HT-29 (cell line): ENCODE measurements at regions not wholly inside any gene's neighbourhood (a gene's known extent, or its start where the extent isn't known, plus 50 kb on each side); places are given as distances from the start of the nearest gene placed in this dataset.
A peak's percentile ranks its signal among the peaks of the same experiment; 100 is the strongest.

ENCODE experiments used
- DNase-seq: peaks from one replicate; pipeline ENCODE4 v3.0.0-alpha.2; 2015; ENCODE audit warnings: low spot score

DNA sequence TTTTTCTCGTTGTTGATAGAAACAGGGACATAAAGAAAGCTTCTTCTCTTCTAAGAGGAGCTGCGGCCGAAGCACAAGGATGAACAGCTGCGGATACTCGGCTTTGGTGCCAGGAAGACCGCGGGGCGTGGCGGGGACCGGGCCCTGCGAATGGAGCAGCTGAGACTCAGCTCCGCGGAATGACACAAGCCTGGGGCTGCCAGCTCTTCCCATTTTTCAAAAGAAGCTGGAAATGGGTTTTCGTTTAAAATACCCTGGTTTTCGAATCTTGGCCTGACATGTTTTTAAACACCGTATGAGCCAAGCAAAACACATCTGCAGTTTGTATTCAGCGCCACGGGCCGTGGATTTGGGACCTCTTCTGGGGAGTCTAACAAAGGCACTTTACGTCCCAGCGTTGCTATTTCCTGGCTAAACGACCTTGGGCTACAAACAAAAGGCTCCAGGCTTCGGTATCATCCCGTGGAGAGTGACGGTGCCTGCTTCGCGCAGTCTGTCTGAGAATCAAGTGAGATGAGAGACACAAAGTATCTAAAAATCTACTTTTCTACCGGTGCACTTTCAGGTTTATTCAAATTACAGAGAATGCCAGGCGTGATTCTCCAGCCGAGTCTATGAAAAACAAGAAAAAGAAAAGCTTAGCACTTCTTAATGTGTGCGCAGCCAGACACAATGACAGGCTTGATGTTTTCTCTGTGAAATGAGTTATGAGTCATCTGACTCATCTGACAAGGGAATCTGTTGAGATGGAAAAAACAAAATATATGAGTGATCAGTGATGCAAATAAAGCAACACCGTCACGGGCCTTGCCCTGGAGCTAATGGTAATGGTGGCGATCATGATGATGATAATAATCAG is 114.0 kb upstream of the TMEM132D start:
- DNase-seq = no peak

DNA sequence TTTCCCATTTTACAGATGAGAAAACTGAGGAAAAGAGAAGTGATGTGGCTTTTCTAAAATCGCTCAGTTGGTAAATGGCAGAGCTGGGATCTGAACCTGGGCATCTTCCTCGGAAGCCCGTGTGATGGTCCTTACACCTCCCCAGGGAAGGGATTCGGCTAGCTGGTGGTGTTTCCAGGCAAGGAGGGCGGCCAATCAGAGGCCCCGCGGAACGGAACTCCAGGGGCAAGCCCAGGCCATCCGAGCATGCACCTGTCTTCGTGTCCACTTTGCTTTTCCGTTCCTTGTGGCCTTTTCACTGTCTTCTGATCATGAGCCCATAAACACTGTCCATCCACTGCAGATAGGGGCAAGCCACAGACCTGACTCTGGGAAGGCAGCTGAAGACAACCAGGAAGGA is 114.8 kb upstream of the TMEM132D start:
- DNase-seq = no peak

DNA sequence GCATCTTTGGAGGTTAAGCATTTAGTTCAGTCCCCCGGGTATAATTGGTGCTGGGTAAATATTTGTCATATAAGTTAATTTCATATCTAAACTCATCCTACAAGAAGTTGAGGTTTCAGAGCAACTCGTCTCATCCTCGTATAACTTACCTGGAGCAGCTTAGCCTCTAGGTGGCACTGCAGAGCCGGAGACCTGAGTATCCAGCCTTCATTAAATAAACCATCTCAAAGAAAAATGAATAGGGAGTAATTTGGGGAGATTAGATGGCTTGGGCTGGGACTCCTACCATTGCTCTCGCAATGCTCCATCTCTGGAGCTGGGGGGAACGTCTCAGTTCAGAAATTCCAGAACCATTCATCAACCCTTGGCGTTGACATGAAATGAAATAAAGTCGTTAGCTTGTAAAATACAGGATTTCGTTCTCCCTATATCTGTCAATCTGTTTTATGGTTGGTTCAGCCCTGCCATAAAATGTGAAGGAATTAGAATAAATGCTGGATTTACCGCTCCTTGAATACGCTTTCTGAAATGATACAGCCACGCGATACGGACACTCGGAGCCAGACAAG is 122.9 kb upstream of the TMEM132D start:
- peak; percentile 62 for DNase-seq

DNA sequence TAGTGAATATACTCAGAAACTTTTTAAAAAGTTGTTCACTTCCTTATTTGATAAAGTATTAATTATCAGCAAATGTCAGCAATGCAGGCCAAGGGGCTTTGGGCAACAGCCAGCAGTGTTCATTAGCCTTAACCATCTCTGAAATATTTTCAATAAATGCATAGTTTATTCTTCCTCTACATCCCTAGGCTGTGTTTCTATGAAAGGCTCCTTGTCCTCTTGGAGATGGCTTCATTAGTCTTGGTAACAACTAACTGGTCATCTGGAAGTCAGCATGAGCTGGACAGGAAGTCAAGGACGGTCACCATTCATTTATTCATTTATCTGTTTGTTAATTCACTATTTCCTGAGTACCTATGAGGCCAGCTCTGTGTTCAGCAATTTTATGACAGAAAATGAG is 124.0 kb upstream of the TMEM132D start:
- no peak for DNase-seq

DNA sequence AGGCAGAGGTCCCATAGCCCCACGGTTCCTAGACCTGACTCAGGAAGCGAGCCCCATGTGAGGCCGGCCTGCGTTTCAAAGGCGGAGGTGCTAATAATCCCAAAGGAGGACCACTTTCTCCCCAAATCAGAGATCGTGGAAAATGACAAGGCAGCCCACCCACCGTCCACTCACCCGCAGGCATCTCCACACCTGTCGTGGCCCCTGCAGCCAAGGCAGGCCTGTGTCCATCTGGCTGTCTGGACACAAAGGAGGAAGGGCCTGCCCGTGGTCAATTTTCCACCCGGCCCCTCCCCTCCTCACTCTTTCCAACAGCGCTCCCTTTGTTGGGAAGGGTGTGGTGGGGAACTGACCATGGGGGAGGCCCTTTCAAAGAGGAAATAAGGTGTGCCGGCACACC is 125.3 kb upstream of the TMEM132D start:
- DNase-seq = no peak

DNA sequence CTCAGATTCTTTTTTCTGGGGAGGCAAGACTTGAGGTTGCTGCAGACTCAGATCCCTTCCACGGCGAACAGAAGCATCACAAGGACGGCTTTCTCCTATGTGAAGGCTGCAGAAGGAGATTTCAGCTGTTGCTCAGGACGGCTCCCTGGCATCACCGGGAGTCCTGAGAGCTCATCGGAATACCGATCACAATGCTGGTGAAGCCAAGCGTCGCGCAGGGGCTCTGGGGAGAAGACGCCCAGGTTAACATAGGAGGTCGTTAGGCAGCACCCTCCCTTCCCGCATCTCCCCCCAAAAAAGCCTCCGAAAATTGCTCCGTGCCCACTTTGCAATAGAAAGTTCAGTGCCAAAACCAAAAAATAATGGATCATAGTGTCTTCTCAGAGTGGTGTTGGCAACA is 127.2 kb upstream of the TMEM132D start:
- no peak for DNase-seq

DNA sequence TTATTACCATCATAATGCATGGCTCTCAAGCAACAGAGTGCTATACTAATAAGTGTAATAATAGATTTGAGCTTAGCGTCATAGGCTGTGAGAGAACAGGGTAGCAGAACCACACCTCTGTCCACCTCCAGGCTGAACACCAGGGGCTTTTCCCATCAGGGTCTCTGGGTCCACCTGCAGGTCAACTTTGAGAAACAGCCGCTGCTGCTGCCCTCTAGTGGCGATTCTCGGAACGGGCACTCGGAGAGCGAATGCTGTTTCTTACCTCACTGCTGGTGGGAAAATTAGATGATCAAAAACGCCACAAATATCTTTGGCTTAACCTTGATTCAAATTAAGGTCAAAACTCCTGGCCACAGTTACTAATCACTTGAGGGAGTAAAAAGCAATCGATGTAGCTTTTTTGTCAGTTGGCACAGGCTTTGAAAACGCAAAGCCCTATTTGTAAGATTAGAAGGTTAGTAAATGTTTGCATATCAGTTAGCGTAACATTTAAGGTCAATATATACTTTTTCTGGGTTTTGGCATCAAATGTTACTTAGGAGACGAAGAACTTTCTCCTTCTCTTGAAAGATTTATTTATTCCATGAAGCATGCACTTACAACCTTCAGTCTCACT is 127.9 kb upstream of the TMEM132D start:
- DNase-seq = peak; percentile 70

DNA sequence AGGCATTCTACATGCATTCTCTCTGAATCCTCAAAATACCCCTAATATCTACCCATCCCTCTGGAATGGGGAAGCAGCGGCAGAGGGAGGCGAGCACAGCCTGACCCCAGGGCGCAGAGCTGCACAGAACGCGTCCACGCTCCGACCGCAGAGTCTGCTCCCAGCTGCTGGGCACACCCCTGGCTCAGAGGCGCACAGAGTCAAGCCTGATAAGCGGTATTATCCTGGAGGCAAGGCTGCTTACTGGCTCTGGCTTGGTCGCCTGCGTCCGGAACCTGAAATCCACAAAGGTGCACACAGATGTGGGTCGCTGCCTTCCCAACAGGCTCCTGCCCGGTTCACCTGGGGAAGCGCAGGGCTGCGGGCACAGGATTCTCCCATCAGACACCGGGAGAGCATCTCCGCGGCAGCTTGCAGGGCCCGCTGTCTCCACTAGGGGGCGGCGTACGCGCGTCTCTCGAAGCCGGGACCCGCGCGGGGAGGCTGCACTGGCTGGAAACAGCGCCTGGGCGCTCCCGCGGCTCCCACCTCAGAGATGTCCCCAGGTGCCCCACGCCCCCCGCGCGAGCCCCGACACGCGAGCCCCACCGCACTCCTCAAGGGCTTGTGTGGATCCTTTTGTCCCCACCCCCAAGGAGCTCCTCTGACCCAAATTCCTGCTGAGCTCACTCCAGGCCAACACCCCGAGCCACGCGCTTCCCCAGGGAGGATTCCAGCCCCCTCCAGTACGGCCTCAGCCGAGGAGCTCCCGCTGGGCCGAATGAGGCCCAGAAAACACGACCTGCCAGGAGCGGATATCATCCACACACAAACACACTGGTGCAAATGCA is 120.1 kb upstream of the FZD10 start:
- no peak for DNase-seq

DNA sequence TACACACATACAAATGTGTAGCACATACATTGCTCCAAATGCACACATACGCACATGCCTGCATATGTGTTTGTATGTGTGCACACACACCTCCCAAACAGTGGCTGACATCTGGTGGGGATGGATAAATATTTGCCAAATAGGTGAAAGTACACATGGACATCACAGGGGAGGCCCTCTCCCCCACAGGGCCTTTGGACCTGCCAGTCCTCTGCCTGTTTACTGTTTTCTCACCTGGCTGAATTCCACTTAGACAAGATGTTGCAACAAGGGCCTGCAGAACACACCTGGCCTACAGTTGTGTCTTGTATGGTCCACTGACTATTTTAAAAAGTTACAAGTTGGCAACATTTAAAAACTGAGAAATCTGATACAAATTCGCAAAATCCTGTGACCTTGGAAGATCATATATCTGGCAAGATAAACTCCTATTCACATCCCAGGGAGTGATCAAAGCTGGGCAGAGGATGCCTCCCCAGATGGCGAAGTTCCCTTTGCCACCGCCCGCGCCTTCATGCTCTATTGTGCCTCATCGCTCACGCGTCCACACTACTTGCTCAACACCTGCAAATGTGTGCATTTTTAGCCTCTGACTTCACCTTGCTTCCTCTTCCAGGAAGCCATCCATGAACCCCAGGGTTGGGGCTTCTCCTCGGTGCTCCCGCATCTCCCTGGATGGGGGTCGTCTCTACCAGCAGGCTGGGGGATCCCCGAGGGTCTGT is 118.4 kb upstream of the FZD10 start:
- no peak for DNase-seq

DNA sequence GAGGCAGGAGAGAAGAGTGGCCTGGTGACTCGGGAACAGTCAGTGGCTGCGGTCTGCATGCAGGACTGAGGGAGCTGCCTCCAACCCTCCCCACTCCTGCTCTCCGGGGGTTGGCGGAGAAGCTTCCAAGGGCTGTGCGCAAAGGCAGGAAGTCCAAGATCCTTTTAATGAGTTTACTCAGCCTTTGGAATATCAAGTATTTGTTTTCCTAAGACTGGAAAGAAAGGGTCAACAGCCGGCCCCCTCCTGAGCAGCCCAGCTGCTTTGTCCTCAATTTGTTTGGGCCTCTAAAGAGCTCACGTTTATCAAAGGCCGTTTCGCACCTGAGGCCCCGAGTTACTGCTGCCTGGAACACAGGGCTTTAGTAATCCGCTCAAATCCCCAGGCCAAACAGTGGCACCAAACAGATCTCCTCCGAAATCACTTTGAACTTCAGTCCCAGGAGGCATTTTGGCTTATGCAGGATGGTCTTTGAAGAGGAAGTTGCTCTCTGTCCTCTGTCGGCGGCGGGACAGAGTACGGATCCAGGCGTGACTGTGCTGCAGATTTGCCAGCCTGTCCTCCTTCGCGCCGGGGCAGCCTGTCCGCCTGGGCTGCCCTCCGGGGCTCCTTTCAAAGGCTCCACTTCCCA is 117.2 kb upstream of the FZD10 start:
- DNase-seq = no peak

DNA sequence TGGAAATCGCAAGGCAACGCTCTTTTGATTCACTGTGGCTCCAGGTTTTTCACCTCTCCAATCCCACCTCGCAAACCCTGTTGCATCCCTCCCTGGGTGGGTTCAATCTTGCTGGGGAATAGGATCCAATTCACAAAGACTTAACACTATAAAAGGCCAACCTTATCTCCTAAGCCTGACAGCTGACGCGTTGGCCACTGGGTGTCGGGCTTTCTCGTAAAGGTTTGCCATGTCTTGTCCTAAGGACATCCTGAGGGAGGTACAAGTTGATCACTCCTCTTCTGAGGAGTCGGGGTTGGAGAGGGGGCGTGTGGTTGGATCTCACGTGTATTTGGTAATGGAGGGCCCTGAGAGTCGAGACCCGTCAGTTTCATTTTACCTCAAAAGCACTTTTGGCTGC is 112.6 kb upstream of the FZD10 start:
- peak; percentile 13 for DNase-seq

DNA sequence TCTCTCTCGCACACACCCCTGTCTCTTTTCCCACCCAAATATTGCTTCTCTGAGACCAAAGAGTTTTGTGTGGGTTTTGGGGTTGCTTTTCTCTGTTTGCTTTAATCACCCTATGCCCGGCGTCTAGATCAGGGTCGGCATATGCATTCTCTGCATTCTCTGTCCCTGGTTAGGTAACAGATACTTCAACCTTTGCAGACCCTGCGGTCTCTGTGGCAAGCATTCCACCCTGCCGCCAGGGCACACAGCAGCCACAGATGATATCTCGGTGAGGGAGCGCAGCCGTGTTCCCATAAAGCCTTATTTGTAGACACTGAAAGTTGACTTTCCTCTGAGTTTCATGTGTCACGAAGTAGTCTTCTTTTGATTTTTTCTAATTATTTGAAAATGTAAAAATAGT is 110.4 kb upstream of the FZD10 start:
- no peak for DNase-seq

DNA sequence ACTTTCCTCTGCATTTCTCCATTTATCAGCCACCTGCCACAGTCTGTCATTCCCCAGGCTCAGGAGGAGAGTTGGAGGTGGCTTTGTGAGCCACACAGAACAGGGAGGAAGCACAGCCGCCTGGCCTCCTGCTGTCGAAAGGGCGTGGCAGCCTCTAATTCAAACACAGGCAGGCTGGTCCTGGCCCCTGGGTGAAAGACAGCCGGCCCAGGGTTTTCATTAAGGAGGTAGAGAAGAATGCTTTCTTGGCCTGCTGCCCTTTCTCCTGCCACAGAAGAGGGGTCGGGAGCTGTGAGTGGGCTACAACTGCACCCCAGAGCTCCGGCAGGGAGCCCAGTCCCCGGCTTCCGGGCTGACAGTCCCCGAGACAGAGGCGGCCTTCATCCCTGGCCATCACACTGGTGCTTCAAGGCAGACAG is 108.6 kb upstream of the FZD10 start:
- no peak for DNase-seq

DNA sequence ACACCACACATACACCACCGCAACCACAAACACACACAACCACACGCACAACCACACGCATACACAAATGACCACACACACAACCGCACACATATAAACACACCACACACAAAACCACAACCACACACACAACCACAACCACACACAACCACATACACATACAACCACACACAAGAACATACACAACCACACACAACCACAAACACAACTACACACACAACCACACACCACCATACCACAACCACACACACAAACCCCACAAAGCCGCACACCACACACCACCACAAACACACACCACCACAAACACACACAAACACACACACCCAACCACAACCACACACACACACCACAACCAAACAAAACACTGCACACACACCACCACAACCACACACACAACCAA is 107.5 kb upstream of the FZD10 start:
- no peak for DNase-seq

DNA sequence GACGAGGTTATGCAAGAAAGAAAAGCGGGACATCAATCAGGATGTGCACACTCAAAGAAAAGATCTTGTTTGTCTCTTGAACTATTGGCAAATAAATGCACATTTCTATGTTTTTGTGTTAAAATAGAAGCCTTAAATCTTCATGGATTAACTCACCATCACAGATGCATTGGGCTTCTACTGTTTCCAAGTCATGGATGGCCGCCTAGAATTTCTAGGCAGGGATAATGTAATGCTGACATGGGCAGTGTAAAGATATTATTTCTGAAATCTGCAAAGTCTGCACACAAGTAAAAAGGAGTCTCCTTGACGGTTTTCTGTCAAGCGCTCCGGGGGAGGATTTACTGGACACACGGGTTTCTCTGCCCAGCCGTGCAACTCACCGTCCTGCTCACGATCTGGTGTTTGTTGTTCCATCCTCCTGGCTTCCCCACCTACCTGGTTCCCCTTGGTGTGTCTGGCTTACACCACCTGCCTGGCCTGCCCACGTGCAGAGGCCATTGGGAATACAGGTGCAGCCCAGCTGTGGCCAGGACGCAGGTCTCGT is 103.3 kb upstream of the FZD10 start:
- DNase-seq = no peak

DNA sequence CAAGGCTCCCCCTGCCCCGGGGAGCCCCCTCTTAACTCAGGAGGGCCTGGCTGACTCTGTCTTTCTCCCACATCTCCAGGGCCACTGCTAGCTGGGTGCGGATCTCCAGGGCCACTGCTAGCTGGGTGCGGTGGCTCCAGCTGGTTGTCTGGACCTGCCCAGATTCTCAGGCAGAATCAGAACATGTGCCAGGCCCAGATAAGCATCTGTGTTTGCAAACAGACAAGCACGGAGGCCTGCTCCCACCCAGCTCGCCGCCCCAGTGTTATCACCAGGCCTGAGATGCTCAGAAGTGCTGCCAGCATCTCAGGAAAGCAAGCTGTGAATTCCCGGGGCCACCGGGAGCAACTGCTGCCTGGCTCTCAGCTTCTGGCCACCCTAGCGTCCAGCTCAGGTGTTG is 98.4 kb upstream of the FZD10 start:
- no peak for DNase-seq

DNA sequence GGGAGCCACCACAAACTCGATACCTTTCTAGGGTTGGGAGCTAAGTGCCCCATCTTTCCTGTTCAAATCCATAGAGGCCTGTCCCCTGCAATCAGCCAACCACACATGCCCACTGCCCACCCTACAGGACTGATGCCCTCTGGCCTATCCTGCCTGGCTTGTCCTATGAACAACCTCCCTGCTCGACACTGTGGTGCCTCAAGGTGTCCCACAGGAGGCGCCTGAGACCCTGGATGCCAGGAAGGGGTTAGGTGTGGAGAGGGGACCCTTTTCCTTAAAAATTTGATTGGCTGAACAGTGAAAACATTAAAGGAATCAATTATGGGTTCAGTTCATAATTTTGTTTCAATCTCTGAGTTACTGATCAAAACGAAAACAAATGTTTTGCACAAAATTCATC is 97.3 kb upstream of the FZD10 start:
- DNase-seq = no peak

DNA sequence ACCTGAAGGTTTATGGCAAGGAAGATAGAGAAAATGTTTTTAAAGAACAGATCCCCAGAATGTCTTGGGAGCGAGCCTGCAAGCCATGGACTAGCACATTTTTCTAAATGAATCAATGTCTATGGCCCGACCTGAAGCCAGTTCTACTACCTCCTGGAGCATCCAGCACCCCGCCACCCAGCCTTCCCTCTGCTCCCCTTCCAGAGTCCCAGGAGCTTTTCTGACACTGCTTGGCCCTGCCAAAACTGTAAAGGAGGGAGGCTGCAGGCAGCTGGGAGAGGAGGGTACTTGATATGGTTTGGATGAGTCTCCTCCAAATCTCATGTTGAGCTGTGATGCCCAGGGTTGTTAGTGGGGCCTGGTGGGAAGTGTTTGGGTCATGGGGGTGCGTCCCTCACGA is 95.5 kb upstream of the FZD10 start:
- no peak for DNase-seq

DNA sequence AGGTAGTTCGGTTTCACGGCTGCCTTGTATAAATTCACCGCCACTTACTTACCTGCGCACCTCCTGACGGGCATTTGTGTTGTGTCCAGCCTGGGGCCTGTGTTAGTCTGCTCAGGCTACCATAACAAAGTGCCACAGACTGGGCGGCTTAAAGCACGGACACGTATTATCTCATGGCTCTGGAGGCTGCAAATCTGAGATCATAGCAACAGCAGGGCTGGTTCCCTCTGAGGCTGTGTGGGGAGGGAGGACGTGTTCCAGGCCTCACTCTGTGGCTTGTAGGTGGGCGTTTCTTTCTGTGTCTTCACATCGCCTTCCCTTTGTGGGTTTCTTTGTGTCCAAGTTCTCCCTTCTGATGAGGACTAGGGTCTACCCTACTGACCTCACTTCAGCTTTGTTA is 93.5 kb upstream of the FZD10 start:
- DNase-seq = no peak

DNA sequence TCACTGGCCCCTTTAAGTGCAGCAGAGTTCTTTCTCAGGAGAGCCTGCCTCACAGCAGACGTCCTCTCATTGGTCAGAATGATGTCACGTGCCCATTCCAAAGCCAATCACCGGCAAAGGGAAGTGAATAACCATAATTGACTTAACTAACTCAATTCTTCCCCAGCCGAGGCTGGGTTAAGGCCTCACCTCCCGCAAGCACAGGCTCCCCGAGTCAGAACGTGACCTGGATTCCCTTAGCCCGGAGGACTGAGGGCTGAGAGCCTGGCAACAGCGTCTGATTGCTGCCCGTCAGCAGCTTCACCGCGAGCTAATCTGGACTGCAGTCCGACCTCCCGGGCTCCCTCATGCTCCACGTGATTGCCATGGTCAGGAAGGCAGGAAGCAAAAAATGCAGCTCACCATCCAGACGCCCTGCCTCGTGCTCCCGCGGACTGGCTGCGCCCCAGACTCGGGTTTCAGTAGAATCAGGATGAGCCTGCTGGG is 92.1 kb upstream of the FZD10 start:
- DNase-seq = no peak

DNA sequence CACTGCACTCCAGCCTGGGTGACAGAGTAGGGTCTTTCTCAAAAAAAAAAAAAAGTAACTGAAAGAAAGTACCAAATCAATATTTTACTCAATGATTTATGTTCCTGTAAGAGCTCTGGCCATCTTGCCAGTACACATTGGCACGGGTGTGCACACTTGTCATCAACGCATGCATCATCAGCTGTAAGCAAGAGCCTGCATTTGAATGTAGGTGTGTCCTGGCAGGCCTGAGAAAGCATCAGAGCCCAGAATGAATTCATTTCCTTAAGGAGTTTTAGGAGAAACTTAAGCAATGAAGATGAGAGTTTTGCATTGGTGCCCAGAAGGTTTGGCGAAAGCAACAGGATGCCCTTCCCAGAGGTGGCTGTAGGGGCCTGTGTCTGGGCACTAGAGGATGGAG is 88.5 kb upstream of the FZD10 start:
- DNase-seq = no peak
